Fibroblast of peridontal ligament (primary cell): ENCODE measurements at regions not wholly inside any gene's neighbourhood (a gene's known extent, or its start where the extent isn't known, plus 50 kb on each side); places are given as distances from the start of the nearest gene placed in this dataset.
"Not testable (repeated sequence)": the region's sequence is repeated elsewhere in the genome, so short reads cannot be mapped to it uniquely, and the experiment has no call there.

Experiments used
- DNase-seq: peaks from one replicate; pipeline ENCODE4 v3.0.0-alpha.2; 2010; ENCODE audit errors: extremely low read depth

DNA sequence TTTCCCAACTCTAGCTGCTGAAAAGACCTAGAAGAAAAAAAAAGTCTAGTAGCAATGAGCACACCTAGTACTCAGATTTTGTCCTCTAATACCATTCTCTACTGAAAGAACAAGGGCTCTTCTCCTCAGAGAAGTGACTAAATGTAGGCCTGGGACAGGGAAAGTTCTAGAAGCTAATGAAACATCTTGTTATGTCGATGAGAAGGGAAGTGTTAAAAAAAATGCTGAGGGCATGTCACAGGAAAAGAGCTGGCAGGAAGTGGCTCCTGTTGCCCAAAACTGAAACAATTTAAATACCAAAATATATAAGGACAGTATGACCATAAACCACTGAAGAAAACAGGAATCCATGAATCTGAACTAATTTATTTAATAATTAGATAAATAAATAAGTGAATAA, 581.4 kb upstream of the TBL1XR1 start:
- no peak for DNase-seq

DNA sequence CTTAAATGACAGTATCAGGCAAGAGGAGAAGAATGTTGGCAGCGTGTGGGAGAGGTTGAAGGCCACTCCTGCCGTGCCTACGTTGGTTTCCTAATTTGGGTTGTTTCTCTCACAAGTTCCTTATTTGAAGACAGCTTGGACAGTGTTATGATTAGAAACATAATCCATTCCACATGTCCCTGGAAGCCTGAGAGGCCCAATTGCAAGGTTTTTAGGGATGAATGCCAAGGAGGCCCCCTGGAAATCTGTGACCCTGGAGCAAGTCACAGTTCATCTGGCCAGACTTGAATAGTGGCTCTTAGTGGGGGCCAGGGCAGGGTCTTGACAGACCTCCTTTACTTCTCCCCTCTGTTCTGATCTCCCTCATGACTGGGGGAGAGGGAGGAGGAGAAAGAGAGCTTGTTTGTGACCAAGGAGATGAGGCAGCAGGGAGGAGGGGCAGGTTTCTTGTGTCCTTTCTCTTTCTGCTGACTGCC, 584.4 kb upstream of the TBL1XR1 start:
- peak; percentile 97 for DNase-seq

DNA sequence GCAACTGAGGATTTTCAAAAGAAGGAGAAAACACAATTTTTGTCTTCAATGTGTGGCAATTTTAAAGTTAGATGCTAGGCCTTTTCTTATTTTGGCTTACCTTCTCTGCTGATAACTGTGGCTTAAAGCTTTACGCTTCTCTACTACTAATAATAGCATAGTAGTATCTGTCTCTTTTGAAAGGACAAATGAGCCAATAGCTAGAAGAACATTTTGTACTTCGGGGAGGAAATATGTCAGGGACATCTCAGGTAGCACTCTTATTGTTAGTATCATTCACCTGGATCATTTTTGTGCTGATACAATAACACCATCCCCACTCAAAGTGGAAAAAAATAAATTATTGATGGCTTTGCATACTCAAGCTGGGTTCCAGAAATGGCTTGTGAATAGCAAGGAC, 586.1 kb upstream of the TBL1XR1 start:
- DNase-seq, result no peak

DNA sequence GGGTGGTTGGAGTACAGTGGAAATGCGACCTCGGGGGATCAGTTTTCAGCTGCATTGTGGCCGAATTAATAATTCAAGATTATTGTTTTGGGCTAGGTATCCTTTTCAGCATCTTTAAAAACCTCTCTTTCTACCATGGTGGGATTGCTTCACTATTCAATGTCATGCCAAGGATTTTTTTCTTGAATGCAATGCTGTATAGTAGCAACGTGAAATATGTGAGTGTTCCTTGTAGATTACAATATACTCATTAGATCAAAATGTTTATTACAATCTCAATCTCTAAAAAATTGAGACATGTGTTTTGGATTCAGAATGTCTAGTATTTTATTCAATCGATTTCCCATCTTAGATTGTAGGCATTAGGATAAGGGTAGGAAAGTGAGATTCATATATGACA, 586.5 kb upstream of the TBL1XR1 start:
- peak; percentile 37 for DNase-seq

DNA sequence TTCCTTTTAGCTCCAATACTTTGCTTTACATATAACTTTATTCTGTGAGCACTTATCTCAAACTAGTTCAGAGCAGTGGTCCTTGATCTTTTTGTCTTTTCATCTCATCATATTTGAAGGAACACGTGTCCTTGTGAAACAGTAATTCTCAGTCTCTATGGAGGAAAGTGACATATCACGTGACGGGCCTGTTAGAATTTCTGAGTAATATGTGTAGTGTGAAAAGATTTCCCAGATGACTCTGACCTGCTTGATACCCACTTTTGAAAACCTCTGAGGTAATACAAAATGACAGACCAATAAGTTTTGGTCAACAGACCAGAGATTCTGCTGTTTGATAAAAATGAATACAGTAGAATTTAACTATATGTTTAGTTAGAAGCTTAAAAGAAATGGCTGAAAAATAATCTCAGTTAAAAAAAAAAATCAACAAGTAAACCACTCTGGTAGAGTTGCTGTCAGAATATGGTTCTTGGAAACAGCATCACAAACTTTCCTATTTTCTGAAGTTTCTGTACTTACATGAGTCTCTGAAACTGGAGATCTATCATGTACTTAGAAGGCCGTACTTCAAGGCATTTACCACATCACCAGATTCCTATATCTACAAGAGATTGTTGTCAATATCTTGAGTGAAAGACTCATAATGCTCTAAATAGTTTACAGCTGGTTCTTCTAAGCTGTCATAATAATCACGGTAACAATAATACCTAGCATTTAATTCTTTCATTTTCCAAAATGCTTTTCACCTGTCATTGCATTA, 590.2 kb upstream of the TBL1XR1 start:
- no peak for DNase-seq

DNA sequence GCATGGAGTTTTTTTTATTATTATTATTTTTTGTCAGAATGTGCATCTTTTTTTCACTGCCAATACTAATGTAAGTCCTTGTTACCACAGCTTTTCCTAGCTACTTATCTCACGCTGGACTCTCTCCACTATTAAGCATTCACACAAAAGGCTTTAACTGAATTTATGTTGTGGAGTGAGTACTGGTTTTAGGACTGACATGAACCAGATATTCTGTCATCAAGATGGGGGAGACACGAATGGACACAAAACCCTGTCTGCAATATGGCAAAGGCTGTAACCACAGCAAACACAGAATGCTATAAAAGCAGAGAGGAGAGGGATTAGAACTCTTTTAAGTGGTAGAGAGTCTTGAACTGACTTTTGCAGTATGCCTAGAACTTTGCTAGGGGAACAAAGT, 592.2 kb upstream of the TBL1XR1 start:
- DNase-seq, result no peak

DNA sequence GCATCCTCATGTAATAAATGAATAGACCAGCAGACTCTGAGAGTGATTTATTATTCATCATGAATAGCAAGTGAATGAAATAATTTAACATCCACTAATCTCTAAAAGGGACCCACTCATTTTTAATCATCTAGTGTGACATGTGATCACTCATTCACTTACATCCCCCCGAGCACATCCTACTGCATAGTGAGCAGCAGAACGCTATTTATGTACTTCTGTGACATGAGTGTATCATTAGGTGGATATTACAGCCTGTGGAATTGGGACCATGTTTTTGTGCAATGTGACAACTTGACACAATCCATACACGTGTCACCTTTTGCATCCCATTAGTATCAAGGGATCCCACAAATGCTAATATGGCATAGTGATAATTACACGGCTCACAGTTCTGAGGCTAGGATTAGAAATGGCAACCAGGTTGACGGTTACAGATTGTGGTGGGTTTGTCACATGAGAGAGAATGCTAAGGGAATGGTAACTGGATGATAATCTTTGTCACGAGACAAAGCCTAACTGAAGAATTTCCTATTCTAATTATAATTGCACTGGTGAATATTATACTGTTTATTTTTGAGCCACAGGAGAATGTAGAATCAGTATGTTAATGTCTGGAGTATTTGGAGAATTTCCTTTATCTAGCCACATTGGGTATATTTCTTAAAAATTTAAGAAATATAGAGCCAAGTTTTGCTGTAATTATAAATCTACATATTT, 595.2 kb upstream of the TBL1XR1 start:
- DNase-seq, result peak; percentile 76

DNA sequence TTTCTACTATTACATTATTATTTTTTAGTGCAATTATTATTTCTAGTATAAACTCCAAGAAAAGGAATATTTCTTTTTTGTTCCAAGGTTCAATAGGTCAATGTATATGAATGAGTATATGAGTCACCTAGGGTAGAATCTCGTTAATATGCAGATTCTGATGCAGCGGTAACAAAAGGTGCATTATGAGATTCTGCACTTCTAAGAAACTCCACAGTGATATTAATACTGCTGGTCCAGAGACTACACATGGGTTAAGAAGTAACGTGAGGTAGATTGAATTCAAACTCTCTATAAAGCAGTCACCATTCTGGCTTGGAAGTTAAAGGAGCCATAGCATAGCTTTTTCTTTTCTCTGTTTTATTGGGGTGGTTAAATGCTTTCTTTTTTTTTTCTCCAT, 596.2 kb upstream of the TBL1XR1 start:
- DNase-seq, result no peak

DNA sequence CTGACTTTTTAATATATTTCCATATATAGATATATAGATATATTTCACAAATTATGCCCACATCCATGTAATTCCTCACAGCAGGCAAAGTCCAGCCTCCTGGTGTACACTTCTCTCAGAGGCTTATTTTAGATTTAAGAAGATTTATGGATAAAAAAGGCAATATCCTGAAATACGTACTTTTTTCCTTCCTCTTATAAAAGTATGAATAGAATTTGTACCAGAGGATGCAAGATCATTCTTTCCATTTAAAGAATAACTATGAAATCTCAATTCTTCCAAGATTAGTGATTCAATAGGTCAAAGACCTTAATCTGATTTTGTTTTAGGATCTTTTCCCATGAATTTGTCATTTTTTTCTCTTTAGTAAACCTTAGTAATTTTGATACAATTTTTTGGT, 597.9 kb upstream of the TBL1XR1 start:
- DNase-seq, result peak; percentile 37

DNA sequence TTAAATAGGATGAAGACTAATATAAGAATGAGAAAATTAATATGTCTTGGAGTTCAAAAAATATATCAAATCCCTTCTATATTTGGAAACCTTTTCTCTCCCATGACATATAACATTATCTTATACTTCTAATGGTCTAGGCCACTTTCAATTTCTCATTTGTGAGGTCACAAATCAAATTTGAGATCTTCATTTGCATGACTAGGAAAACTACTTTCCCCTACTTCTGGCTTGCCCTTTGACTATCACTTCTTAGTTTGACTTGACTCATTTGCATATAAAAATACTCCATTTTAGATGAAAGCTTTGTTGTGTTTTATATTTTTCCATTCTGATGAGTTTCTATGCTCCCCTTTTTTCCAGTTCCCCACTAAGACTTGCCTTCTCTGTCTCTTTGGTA, 598.6 kb upstream of the TBL1XR1 start:
- DNase-seq, result no peak

DNA sequence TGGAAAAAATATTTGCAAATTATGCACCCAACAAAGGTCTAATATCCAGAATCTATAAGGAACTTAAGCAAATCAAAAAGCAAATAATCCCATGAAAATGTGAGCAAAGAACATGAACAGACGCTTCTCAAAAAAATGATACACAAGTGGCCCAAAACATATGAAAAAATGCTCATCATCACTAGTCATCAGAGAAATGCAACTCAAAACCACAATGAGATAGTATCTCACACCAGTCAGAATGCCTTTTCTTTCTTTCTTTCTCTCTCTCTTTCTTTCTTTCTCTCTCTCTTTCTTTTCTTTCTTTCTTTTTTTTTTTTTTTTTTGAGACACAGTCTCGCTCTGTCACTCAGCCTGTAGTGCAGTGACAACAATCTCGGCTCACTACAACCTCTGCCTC, 602.9 kb upstream of the TBL1XR1 start:
- DNase-seq, result peak; percentile 59

DNA sequence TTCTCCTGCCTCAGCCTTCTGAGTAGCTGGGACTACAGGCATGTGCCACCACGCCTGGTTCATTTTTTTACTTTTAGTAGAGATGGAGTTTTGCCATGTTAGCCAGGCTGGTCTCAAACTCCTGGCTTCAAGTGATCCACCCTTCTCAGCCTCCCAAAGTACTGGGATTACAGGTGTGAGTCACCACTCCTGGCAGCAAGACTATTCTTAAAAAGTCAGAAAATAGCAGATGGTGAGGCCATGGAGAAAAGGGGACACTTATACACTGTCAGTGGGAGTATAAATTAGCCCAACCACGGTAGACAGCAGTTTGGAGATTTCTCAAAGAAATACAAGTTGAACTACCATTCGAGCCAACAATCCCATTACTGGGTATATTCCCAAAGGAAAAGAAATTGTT, 603.3 kb upstream of the TBL1XR1 start:
- DNase-seq, result no peak

DNA sequence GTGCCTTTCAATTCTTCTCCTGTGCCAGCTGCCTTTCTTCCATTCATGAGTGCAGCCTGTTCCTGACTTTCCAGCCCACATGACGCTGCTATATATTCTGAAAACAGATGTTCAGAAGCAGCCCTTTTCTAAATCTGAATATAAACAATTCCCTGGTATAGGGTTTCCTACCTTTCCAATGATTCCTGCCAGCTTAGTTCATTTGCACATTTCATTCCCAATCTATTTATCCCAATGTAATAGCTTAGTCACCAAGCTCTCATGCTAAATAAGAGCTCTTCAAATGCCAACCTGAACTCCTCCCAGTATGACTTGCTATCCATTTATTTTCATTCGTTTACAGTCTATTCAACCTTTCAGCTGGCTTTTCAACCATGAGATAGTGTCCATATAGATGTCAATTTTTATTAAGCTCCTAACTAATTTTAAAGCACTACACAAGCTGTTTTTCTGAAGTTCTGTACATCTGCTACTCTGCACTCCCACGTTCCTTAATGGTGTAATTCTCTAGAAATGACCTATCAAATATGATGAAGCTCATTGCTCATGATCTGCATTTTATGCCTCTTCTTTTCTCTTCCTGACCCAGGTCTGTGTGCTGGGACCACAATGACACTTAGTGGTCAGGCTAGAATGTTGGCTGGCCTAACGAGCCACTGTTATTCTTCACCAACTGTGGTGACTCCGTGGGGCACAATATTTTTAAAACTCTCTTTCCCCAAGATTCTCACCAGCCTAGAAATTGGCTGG, 605.0 kb upstream of the TBL1XR1 start:
- DNase-seq, result peak; percentile 89

DNA sequence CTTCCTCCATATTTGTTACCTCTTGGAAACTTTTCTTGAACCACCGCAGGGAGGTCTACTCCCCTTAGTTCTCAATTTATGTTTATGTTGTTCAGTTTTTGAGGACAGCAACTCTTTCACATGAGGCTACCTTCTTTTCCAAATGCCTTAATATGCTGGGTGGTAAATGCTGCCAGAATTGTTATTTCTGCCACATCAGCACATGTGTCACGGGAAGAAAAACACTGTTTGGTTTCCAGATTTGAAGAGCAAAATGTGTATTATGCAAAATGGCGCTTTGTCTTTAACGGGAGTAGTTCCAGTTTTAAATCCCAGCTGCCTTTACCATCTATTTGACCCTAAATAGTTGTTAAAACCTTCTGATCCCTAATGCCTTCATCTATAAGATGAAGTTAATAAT, 606.2 kb upstream of the TBL1XR1 start:
- DNase-seq, result no peak

DNA sequence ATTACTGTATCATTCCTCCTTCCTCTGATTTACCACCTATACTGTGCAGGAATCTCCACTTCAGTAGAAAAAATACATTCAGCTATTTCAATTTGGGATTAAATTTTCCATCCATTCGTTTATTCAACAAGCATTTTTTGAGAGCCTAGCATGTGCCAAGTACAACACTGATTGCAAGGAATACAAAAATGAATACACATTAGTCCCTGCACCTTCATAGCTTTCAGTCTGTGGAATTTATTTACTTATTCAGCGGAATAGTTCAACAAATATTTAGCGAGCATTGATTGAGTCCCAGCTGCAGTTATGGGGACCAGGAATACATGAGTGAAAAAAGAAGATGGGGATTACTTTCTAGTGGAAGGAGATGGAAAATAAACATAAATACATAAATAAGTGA, 606.8 kb upstream of the TBL1XR1 start:
- no peak for DNase-seq

DNA sequence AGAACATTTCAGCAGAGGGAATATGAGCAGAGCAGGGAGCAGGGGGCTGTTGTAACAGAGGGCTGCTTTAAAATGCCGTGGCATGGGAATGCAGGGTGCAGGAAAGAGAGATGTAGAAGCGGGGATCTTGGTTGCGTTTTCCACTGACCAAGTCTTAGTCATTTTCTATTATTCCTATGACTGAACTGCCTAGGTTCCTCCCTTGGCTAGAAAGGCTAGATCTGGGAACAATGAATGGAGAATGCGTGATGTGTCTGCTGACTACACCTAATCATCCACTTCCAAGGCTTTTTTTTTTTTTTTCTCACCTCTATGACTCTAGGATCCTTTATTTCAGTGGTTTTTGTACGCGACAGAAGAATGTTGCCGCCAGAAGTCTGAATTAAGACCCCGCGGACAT, 607.4 kb upstream of the TBL1XR1 start:
- no peak for DNase-seq

DNA sequence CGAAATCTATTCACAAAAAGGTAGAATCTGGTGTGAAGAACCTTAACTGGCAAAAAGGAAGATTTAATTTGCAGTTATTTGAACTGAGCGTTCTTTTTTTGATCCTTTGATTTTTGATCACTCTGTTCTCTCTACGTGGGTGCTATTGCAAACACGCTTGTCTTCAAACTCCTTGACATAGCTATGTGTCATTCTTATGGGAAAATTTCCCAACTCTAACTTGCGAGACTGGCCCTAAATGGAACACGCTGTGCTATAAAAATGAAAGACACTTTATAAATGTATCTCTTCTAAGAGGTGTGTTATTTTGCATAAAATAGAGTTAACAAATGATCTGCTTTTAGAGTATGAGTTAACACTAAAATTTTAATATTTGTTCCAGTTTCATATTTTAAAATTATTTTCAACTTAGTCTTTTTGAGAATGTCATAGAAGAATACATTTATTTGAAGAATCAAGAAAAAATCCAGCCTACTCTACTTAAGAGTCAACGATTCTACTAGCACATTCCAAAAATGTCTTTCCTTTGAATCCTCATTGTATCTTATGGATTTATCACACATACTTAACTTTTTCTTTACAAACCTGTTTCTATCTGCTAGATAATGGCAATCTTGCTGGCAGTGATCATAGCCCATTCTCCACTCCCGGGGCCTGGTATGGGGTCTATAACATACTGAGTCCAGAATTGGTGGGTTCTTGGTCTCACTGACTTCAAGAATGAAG, 610.0 kb upstream of the TBL1XR1 start:
- no peak for DNase-seq

DNA sequence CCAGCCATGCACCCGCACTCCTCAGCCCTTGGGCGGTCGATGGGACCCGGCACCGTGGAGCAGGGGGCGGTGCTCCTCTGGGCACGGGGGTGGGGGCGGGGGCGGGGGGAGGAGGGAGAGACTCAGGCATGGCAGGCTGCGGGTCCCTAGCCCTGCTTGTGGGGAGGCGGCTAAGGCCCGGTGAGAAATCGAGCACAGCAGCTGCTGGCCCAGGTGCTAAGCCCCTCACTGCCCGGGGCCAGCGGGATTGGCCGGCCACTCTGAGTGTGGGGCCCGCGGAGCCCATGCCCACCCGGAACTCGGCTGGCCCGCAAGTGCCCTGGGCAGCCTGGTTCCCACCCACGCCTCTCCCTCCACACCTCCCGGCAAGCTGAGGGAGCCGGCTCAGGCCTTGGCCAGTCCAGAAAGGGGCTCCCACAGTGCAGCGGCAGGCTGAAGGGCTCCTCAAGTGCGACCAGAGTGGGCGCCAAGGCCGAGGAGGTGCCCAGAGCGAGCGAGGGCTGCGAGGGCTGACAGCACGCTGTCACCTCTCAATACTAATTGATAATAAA, 611.7 kb upstream of the TBL1XR1 start:
- not testable (repeated sequence) for DNase-seq

DNA sequence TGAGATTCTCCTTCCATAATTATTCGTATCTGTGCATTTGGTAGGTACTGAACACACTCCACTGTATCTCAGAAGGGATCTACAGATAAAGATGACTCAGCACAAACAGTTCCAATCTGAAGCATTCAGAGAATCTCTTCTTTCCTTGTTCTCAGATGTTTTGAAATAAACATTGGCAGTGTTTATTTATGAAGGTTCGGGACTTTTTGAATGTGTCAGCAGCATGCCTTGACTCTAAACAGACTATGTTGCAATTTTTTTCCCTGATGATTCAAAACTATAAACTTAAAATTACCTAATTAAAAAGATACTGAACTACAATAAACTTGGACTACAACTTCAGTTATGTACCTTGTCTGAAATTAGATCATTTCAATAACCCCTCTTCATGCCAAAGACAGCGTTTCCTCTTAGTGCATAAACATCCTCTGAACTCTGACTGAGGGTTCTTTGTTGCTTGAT, 612.9 kb upstream of the TBL1XR1 start:
- peak; percentile 96 for DNase-seq

DNA sequence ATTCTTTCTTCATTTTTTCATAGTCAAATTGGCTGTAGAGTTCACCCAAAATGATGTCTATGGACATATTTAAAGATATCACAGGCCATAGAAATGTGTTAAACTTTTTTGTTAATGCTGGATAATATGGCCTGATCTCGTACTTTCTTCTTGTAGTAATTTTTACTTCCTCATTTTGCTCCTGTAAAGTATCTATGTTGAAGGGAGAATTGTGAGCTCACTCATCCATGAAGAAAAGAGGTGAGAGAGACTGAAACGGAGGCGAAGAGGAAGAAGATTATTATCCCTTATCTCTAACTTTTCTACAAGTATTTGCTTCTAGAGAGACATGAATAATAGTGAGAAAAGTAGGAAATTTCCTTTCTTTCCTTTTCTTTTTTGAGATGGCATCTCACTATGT, 613.8 kb upstream of the TBL1XR1 start:
- DNase-seq, result no peak

DNA sequence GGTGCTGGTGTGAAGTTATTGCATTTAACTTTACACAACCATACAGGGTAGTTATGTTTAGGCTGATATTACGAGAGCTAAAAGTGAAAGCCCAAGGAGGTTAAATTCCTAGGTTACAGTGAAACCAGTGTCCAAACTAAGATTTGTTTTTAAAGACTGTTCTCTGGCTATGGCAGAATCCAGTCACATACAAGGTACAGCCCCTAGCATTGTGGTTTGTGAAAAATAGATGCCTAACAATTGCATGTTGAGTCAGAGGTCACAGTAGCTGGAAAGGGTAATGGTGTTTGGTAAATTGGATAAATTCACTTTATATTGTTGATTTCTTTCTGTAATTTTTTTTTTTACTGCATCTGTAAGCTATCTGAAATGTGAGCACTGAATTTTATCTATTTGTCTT, 614.6 kb upstream of the TBL1XR1 start:
- DNase-seq, result peak; percentile 64

DNA sequence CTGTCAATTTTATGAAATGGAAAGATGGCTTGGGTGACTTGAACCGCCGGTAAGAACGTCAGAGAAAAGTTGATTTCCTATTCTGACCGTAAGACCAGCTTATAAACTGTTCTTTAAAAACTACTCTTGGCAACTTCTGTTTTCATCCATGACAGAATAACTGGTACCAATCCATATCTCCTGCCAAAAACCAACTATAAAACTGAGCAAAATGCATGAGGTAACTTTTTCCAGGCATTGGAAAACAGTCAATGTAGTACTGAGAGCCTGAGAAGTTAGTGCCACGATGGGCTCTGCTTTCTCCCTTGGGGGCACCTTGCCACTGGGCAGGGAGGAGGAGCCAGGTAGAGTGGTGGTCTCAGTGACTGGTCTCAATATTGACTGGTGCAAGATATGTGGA, 615.2 kb upstream of the TBL1XR1 start:
- DNase-seq, result no peak
